Middle frontal gyrus (tissue), 1 donor: ENCODE measurements at regions not wholly inside any gene's neighbourhood (a gene's known extent, or its start where the extent isn't known, plus 50 kb on each side); places are given as distances from the start of the nearest gene placed in this dataset.
"Not testable (repeated sequence)": the region's sequence is repeated elsewhere in the genome, so short reads cannot be mapped to it uniquely, and the experiment has no call there.

ENCODE experiments used
- DNase-seq: peaks from one replicate; pipeline ENCODE4 v3.0.0-alpha.2; 2015; ENCODE audit warnings: low spot score; ENCODE audit errors: extremely low spot score

GRCh38 chr14:56996721-56997399, 186.6 kb upstream of the OTX2 start:
- DNase-seq = no peak

DNA sequence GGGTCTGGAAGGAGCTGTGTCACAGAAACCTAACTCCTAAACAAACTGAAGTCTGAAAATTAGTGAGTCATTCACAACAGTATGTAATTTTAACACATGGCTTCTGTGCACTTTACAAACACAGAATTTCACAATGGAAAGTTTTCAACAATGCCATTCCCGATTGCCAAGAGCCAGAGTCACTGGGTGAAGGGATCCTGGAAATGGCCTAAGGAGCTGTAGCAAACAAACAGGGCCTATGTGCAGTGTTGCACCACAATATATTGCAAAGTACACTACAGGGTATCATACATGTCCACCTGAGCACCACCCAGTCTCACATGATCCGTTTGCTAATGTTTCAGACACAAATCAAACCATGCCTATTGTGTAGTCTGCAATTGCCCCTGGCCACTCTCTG, 184.7 kb upstream of the OTX2 start:
- DNase-seq = no peak

- no peak for DNase-seq
Measured at GRCh38 chr14:56992332-56992820, 182.1 kb upstream of the OTX2 start.

GRCh38 chr14:56990991-56991627, 180.8 kb upstream of the OTX2 start:
- DNase-seq = not testable (repeated sequence)

- DNase-seq = no peak
Measured at GRCh38 chr14:56989359-56989758, 179.1 kb upstream of the OTX2 start.

DNA sequence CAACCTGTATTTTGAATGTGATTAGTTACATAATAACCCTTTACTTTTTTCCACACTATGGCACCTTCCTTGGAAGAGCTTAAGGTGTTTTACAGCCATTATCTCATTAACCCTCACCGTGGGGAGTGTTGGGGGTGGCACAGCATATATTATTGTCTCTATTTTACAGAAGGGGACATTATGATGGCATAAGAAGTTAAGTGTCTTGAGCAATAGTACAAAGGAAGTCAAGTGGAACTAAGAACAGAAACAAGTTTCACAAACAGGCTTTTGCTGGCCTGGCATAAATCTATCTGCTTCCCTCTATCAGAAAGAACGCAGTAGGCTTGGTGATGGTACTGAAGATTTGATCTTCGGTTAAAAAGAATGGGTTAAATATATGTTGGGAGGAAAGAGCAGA, 169.7 kb upstream of the OTX2 start:
- no peak for DNase-seq

GRCh38 chr14:56976211-56976610, 165.9 kb upstream of the OTX2 start:
- DNase-seq = no peak

GRCh38 chr14:56975521-56975920, 165.2 kb upstream of the OTX2 start:
- DNase-seq = no peak

DNA sequence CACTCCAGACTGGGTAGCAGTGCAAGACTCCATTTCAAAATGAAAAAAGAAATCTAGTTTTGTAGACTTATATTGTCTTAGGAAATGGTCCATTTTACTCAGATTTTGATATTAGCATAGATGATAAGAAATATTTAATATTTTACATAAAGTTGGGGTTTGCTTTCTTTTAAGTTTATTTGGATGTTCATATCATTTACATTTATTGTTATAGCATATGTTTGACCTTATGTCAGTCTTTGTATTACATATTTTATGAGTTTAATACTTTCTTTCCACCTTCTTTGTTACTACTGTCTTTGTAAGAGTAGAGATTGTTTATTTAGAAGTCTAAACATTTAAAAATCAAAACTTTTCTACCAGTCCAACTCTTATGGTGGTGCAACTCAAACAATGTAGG, 162.7 kb upstream of the OTX2 start:
- no peak for DNase-seq

DNA sequence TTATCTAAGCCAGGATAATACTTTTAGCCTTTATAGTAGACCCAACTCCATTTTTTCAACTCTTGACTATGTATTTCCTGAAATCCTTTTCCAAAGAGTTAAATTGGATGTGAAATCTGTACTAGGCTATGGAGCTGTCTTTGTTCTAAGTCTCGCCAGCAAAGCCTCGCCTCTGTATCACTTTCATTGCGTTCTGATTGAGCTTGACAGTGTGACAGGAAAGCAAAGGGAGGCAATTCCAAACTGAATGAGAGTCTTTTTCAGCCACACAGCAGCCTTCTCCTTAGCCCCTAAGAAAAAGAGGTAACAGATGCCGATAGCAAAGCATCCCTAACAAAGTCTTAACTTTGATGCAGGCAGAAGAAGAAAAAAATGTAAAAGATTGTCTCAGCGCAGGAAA, 154.6 kb upstream of the OTX2 start:
- DNase-seq = no peak

- DNase-seq = no peak
Measured at GRCh38 chr14:56963381-56963780, 153.1 kb upstream of the OTX2 start.

DNA sequence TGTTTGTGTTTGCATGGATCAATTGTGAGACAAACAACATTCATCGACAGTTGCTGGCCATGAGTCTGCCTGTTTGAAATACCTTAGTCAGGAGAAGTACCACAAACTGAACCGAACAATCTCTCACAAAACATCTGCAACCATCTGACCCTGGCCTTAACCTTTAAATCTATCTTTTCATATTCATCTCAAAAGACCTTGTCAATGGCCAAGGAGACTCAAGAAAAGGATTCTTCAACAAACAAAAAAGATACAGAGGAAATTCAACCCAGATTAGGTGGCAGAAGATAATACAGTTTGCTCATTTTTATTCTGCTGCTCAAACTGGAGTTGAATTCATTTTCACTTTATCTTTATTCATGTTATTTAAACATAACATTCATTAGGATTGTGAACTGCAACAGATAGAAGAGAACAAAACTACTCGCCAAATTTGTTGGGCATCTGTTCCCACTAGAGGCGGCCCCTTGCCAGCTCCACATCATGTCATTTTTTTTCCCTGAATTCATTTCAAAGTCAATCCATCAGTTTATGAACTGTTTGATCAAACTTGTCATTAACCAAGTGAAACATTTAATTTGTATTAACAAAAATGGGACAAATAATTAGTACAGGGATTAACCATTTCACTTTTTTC, 152.3 kb upstream of the OTX2 start:
- no peak for DNase-seq

DNA sequence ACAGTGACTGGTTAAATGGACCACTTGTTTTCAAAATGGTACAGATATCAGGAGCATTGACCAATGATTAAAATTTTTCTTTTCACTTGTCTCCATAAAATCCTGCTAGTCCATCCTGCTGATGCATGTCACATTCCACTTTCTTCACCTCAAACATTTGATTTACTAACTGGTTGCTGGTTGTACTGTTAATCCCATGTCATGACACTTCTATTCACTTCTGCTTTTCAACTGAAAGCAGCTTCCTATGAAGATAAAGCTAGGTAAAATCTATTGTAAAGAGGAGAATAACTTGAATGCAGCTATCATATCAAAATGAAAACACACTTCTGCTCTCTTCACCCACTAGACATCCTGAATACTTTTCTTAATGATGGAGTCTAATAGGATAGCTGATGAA, 149.6 kb upstream of the OTX2 start:
- no peak for DNase-seq

GRCh38 chr14:56959121-56959520, 148.8 kb upstream of the OTX2 start:
- DNase-seq = no peak

DNA sequence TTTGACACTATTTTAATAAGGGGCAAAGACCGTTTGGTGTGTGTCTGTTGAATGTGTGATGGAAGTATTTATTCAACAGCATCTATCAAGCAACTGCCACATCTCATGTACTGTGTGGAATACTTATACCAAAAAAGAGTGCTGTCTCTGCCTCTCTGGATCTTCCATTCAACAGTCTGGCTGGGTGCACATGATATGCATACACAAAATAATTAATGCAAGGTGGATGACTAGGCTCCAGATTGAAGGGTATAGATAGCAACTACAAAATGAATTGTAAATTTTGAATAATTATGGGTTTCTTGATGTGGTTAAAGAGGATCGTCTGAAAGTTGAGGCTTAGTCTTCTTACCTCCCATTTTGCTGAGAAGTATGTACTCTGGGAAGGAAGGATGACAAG, 145.9 kb upstream of the OTX2 start:
- no peak for DNase-seq

DNA sequence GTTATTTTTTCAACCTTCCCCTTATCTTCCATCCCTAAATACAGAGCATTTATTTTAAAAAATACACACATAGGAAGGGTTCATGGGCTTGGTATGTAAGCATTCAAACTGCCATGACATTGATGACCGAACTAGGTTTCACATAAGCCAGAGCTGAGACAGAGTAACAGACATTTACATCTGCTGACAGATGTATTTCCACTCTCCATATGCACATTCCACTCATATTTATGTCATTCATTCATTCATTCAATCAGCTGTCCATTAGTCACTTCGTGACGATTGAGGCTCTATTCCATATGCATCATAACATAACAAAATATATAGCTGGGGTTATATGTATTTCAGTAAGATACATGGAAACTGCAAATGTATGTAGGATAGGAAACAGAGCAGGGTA, 145.5 kb upstream of the OTX2 start:
- DNase-seq = no peak

DNA sequence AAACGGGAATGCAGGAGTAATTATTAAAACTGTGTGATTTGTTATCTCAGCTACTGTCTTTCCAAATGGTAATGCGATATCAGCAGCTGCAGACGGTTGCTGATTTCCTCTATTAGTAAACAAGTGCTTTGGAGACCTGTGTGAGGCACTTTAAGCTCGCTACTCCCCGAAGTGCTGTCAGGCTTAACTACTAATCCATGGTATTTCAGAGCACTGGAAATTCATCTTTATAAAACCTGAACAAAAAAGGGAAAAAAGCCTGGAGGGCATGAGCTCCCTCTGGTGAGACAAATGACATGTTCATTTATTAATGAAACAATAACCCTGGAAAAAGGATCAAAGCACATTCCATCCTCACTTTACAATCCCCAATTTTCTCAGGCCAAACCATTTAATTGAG, 143.6 kb upstream of the OTX2 start:
- no peak for DNase-seq

DNA sequence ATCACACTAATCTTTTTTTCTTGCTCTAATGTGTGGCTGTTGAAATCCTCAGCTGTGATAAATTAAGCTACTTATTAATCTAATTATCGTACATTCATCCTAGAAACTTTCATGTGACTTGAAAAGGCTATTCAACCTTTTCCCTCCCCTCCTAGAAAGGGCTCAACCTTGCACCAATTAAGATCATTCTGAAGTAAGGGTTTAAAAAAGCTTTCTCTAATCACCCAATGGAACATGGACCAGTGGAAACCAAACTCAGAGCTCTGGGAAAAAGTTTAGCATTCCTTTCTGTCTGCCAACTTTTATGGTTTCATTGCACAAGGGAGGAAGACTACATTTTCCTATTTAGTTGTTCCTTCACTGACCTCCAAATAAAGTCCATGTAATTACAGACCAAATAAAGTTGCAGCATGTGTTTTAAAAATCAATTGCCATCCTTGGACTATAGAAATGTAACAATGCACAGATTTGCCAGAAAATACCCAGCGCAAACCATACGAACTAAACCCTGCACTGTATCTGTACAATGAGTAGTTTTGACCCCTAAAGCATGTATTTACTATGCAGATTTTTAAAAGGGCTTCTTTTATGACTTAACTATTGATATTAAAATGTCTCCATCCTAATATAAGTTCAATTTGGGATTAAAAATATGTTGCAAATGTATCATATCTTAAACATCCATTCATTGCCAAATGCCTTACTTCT, 142.6 kb upstream of the OTX2 start:
- DNase-seq = no peak

DNA sequence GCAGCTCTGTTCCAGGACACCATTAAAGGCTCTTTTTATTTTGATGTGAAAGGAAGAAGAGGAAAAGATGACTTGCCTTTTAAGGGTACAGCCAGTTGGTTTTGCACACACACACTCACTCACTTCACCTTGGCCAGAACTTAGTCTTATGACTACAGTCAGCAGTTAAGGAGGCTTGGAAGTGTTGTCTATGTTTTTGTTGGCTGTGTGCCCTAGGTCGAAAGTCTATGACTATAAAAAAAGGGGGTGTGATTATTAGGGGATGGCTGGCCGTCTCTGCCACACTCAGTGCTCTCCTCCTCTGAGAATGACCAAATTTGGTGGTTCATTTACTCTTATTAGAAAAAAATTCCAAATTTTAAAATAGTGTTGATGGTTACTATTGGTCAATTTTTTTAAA, 139.5 kb upstream of the OTX2 start:
- no peak for DNase-seq

- DNase-seq = no peak
Measured at GRCh38 chr14:56945291-56945690, 135.0 kb upstream of the OTX2 start.

DNA sequence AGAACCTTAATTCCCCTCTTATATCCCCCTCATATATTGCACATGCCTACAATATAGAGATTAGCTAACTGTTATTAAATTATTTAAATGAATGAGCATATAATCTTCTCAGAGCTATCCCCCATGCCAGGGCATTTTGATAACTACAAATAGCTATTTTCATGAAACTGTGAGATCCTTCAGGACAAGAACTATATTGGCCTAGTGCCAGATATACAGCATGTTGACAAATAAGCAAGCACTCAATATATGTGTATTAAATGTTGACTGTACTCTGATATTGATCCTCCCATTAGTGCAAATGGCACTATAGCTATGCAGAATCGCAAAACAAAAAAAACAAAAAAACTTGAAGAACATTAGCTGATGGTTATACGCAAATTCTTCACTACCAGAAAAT, 134.1 kb upstream of the OTX2 start:
- DNase-seq = no peak

DNA sequence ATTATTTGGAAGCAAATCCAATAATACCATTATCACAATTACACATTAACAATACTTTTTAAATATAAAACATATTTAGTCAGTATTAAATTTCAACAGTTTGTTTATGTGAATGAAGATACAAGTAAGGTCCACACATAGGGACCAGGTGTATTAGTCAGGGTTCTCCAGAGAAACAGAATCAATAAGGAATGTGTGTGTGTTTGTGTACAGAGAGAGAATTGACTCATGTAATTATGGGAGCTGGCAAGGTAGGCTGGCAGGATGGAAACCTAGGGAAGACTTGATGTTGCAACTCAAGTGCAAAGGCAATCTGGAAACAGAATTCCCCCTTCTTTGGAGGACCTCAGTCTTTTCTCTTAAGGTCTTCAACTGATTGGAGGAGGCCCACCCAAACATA, 123.2 kb upstream of the OTX2 start:
- DNase-seq = no peak
